Panc1 (cell line): ENCODE measurements at regions not wholly inside any gene's neighbourhood (a gene's known extent, or its start where the extent isn't known, plus 50 kb on each side); places are given as distances from the start of the nearest gene placed in this dataset.

Experiments
- ATAC-seq: fragments of 200-7000 bp; cut with Tn5 transposase; 2 replicates; pipeline ENCODE4 v1.9.1; 2020; ENCODE audit warnings: mild to moderate bottlenecking, moderate library complexity
- BruUV-seq: library from RNA; stranded (reverse); fragments of 400-500 nt; replicated peaks from 2 replicates; lab custom pipeline; 2021; lab: Mats Ljungman, UMichigan
- CTCF ChIA-PET: fragments of 300-600 bp; sonication (Branson Sonifier 250); formaldehyde crosslinking; loops from one replicate; lab custom pipeline; 2022; ENCODE audit warnings: antibody characterized with exemption; lab: Charles Lee
- POLR2A ChIA-PET: fragments of 300-600 bp; sonication (Branson Sonifier 250); formaldehyde crosslinking; loops from one replicate; lab custom pipeline; 2022; ENCODE audit warnings: antibody characterized with exemption; lab: Charles Lee
- DNase-seq: peaks from one replicate; pipeline ENCODE4 v3.0.0-alpha.2; 2010; ENCODE audit warnings: low read depth, low spot score
- H3K27ac ChIP-seq: 2 replicates; pipeline ENCODE4 v1.5.1; 2011; ENCODE audit warnings: mild to moderate bottlenecking, low read length, inconsistent platforms
- H3K27me3 ChIP-seq: fragments of 200-500 bp; sonication (Bioruptor generic); 2 replicates; pipeline ENCODE4 v1.6.0; 2014; ENCODE audit warnings: low read length, inconsistent platforms; ENCODE audit not compliant: control insufficient read depth, insufficient read depth
- H3K36me3 ChIP-seq: fragments of 200-500 bp; sonication (Bioruptor generic); 2 replicates; pipeline ENCODE4 v1.5.1; 2014; ENCODE audit warnings: inconsistent platforms, mild to moderate bottlenecking, low read length, moderate library complexity; ENCODE audit not compliant: control insufficient read depth, insufficient read depth
- H3K4me1 ChIP-seq: 2 replicates; pipeline ENCODE4 v1.5.1; 2011; ENCODE audit warnings: inconsistent platforms, mild to moderate bottlenecking, low read length, moderate library complexity; ENCODE audit not compliant: control insufficient read depth, insufficient read depth
- H3K4me3 ChIP-seq, 2 experiments: 2 replicates each; pipeline ENCODE4 v1.5.1; 2011 to 2012; ENCODE audit warnings: low read depth in 2 of 2, low read length in 2 of 2, mild to moderate bottlenecking in 2 of 2, inconsistent platforms in 1 of 2, moderate library complexity in 1 of 2
- H3K9me3 ChIP-seq: fragments of 200-500 bp; sonication (Bioruptor generic); 2 replicates; pipeline ENCODE4 v1.5.1; 2014; ENCODE audit warnings: low read depth, mild to moderate bottlenecking, inconsistent platforms, low read length, moderate library complexity; ENCODE audit not compliant: control insufficient read depth, insufficient read depth
- POLR2AphosphoS5 ChIP-seq: IDR thresholded peaks from 2 replicates; pipeline ENCODE4 v1.6.1; 2012; ENCODE audit warnings: mild to moderate bottlenecking, low read depth, low read length, moderate library complexity
- SIN3A ChIP-seq: IDR thresholded peaks from 2 replicates; pipeline ENCODE4 v1.6.1; 2012; ENCODE audit warnings: low read depth, mild to moderate bottlenecking, low read length, moderate library complexity, borderline replicate concordance; ENCODE audit not compliant: insufficient read depth
- TCF7L2 ChIP-seq: IDR thresholded peaks from 2 replicates; pipeline ENCODE4 v1.6.1; 2011; ENCODE audit warnings: mild to moderate bottlenecking, low read depth, low read length, inconsistent platforms
- in situ Hi-C: cut with HindIII; loops from 2 replicates; pipeline ENCODE4 v1.10.0; 2016; ENCODE audit warnings: low sequenced_read_pairs, low pct_unique_long_range_greater_than_20kb
- intact Hi-C: fragments of 100-400 bp; cut with micrococcal nuclease; formaldehyde crosslinking; loops from one replicate; pipeline ENCODE4 v1.10.0; 2022; ENCODE audit not compliant: unreplicated experiment
- TF ChIP-seq, protein P1 (sequence below): fragments of 450-650 bp; IDR thresholded peaks from 2 replicates; pipeline ENCODE4 v1.5.1; 2017; ENCODE audit warnings: mild to moderate bottlenecking
- TF ChIP-seq, protein P2 (sequence below), 2 experiments: IDR thresholded peaks; 2 replicates each; pipeline ENCODE4 v1.6.1; 2011 to 2012; ENCODE audit warnings: low read depth in 2 of 2, control low read depth in 1 of 2, low read length in 1 of 2, mild to moderate bottlenecking in 1 of 2, moderate library complexity in 1 of 2; ENCODE audit not compliant: insufficient read depth in 1 of 2

- ATAC-seq (no peak), DNase-seq (no peak)
- CTCF ChIA-PET = no interaction called here
- intact Hi-C loops = no loop called here
- Histone ChIP-seq H3K4me3 (no peak overlapping the region), H3K36me3 (no peaks in the 10 kb centered on the region), H3K27me3 (no peaks in the 10 kb centered on the region), H3K27ac (no peak overlapping the region), H3K9me3 (0 out of 2 replicates have a peak, but pooled peaks cover 3% of the 10 kb centered on the region), H3K4me1 (no peaks in the 10 kb centered on the region)
- in situ Hi-C loops = no loop called here
- BruUV-seq = no TSS peak
- TF ChIP-seq, protein P1, sequence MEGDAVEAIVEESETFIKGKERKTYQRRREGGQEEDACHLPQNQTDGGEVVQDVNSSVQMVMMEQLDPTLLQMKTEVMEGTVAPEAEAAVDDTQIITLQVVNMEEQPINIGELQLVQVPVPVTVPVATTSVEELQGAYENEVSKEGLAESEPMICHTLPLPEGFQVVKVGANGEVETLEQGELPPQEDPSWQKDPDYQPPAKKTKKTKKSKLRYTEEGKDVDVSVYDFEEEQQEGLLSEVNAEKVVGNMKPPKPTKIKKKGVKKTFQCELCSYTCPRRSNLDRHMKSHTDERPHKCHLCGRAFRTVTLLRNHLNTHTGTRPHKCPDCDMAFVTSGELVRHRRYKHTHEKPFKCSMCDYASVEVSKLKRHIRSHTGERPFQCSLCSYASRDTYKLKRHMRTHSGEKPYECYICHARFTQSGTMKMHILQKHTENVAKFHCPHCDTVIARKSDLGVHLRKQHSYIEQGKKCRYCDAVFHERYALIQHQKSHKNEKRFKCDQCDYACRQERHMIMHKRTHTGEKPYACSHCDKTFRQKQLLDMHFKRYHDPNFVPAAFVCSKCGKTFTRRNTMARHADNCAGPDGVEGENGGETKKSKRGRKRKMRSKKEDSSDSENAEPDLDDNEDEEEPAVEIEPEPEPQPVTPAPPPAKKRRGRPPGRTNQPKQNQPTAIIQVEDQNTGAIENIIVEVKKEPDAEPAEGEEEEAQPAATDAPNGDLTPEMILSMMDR = no peak
- TF ChIP-seq SIN3A = no peak
- TF ChIP-seq, protein P2, sequence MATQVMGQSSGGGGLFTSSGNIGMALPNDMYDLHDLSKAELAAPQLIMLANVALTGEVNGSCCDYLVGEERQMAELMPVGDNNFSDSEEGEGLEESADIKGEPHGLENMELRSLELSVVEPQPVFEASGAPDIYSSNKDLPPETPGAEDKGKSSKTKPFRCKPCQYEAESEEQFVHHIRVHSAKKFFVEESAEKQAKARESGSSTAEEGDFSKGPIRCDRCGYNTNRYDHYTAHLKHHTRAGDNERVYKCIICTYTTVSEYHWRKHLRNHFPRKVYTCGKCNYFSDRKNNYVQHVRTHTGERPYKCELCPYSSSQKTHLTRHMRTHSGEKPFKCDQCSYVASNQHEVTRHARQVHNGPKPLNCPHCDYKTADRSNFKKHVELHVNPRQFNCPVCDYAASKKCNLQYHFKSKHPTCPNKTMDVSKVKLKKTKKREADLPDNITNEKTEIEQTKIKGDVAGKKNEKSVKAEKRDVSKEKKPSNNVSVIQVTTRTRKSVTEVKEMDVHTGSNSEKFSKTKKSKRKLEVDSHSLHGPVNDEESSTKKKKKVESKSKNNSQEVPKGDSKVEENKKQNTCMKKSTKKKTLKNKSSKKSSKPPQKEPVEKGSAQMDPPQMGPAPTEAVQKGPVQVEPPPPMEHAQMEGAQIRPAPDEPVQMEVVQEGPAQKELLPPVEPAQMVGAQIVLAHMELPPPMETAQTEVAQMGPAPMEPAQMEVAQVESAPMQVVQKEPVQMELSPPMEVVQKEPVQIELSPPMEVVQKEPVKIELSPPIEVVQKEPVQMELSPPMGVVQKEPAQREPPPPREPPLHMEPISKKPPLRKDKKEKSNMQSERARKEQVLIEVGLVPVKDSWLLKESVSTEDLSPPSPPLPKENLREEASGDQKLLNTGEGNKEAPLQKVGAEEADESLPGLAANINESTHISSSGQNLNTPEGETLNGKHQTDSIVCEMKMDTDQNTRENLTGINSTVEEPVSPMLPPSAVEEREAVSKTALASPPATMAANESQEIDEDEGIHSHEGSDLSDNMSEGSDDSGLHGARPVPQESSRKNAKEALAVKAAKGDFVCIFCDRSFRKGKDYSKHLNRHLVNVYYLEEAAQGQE (IDR thresholded peaks at IDR 0.05; ENCODE audit: insufficient read depth in 1 of 2, low read depth in 2 of 2, low read length in 1 of 2) = no peak
- TF ChIP-seq TCF7L2 = no peak
- no peak for TF ChIP-seq POLR2AphosphoS5
- POLR2A ChIA-PET = no interaction called here
Observed at GRCh38 chr2:36262581-36262980, 93.0 kb upstream of the CRIM1 start.

- in situ Hi-C loops = no loop called here
- TF ChIP-seq SIN3A (no peak), TCF7L2 (no peak), POLR2AphosphoS5 (no peak)
- TF ChIP-seq, protein P1 = no peak
- TF ChIP-seq, protein P2 (IDR thresholded peaks at IDR 0.05; ENCODE audit: insufficient read depth in 1 of 2, low read depth in 2 of 2, low read length in 1 of 2) = no peak
- POLR2A ChIA-PET = no interaction called here
Observed at GRCh38 chr2:36255863-36256262, 99.7 kb upstream of the CRIM1 start.

More at GRCh38 chr2:36255863-36256262, 99.7 kb upstream of the CRIM1 start:
- Histone ChIP-seq H3K4me3 (no peak overlapping the region), H3K4me1 (no peaks in the 10 kb centered on the region), H3K27me3 (no peaks in the 10 kb centered on the region), H3K36me3 (no peaks in the 10 kb centered on the region), H3K9me3 (no peaks in the 10 kb centered on the region), H3K27ac (no peak overlapping the region)
- CTCF ChIA-PET = no interaction called here
- no peak for ATAC-seq
- no TSS peak for BruUV-seq
- intact Hi-C loops = no loop called here
- no peak for DNase-seq
